ENCODE measurements at regions not wholly inside any gene's neighbourhood (a gene's known extent, or its start where the extent isn't known, plus 50 kb on each side); places are given as distances from the start of the nearest gene placed in this dataset.

GRCh38 chr1:175848329-175848728, 104.9 kb upstream of the TNR start:
- Histone ChIP-seq H3K27ac (ENCODE audit: low read length) (no peak overlapping the region), H3K4me1 (ENCODE audit: control insufficient read depth, insufficient read depth, low read length) (peaks cover 6% of the 10 kb centered on the region), H3K36me3 (ENCODE audit: control insufficient read depth, insufficient read depth, low read length) (no peaks in the 10 kb centered on the region), H3K9me3 (ENCODE audit: control insufficient read depth, low read depth, low read length) (no peaks in the 10 kb centered on the region), H3K4me3 (ENCODE audit: low read length) (no peak overlapping the region), H3K27me3 (ENCODE audit: control insufficient read depth, insufficient read depth, low read length) (no peaks in the 10 kb centered on the region)
- WGBS (ENCODE audit: insufficient coverage, low lambda C conversion rate) = 90% methylated on average over 2 of the region's 5 CpGs
- no peak for DNase-seq

GRCh38 chr1:175845985-175846384, 102.6 kb upstream of the TNR start:
- no peak overlapping the region for H3K27ac ChIP-seq (ENCODE audit: low read length)
- H3K36me3 ChIP-seq (ENCODE audit: control insufficient read depth, insufficient read depth, low read length) = no peaks in the 10 kb centered on the region
- DNase-seq = no peak
- peaks cover 28% of the 10 kb centered on the region for H3K4me1 ChIP-seq (ENCODE audit: control insufficient read depth, insufficient read depth, low read length)
- H3K9me3 ChIP-seq (ENCODE audit: control insufficient read depth, low read depth, low read length) = no peaks in the 10 kb centered on the region
- WGBS (ENCODE audit: insufficient coverage, low lambda C conversion rate) = no CpG with 5 or more reads among the region's 1 CpG
- no peak overlapping the region for H3K4me3 ChIP-seq (ENCODE audit: low read length)
- no peaks in the 10 kb centered on the region for H3K27me3 ChIP-seq (ENCODE audit: control insufficient read depth, insufficient read depth, low read length)

- Histone ChIP-seq H3K27me3 (ENCODE audit: control insufficient read depth, insufficient read depth, low read length) (no peaks in the 10 kb centered on the region), H3K4me1 (ENCODE audit: control insufficient read depth, insufficient read depth, low read length) (peaks cover 34% of the 10 kb centered on the region), H3K4me3 (ENCODE audit: low read length) (no peak overlapping the region), H3K36me3 (ENCODE audit: control insufficient read depth, insufficient read depth, low read length) (no peaks in the 10 kb centered on the region), H3K9me3 (ENCODE audit: control insufficient read depth, low read depth, low read length) (no peaks in the 10 kb centered on the region), H3K27ac (ENCODE audit: low read length) (peak overlapping the region; percentile 0)
- peak in 1 of 2 donors; percentile 67 for DNase-seq
- no CpG with 5 or more reads among the region's 3 CpGs for WGBS (ENCODE audit: insufficient coverage, low lambda C conversion rate)
These were observed 101.9 kb upstream of the TNR start for GRCh38 chr1:175845338-175845737.

GRCh38 chr1:175844877-175845276, 101.5 kb upstream of the TNR start:
- peak overlapping the region; percentile 0 for H3K27ac ChIP-seq (ENCODE audit: low read length)
- no peaks in the 10 kb centered on the region for H3K9me3 ChIP-seq (ENCODE audit: control insufficient read depth, low read depth, low read length)
- WGBS (ENCODE audit: insufficient coverage, low lambda C conversion rate) = 49% methylated on average over 2 of the region's 2 CpGs
- H3K27me3 ChIP-seq (ENCODE audit: control insufficient read depth, insufficient read depth, low read length) = no peaks in the 10 kb centered on the region
- no peak for DNase-seq
- no peak overlapping the region for H3K4me3 ChIP-seq (ENCODE audit: low read length)
- H3K4me1 ChIP-seq (ENCODE audit: control insufficient read depth, insufficient read depth, low read length) = peaks cover 34% of the 10 kb centered on the region
- H3K36me3 ChIP-seq (ENCODE audit: control insufficient read depth, insufficient read depth, low read length) = no peaks in the 10 kb centered on the region

GRCh38 chr1:175842550-175842949, 99.2 kb upstream of the TNR start:
- H3K27ac ChIP-seq (ENCODE audit: low read length) = peak overlapping the region; percentile 93
- no peaks in the 10 kb centered on the region for H3K27me3 ChIP-seq (ENCODE audit: control insufficient read depth, insufficient read depth, low read length)
- peaks cover 38% of the 10 kb centered on the region for H3K4me1 ChIP-seq (ENCODE audit: control insufficient read depth, insufficient read depth, low read length)
- no CpG with 5 or more reads among the region's 1 CpG for WGBS (ENCODE audit: insufficient coverage, low lambda C conversion rate)
- H3K9me3 ChIP-seq (ENCODE audit: control insufficient read depth, low read depth, low read length) = no peaks in the 10 kb centered on the region
- H3K4me3 ChIP-seq (ENCODE audit: low read length) = no peak overlapping the region
- H3K36me3 ChIP-seq (ENCODE audit: control insufficient read depth, insufficient read depth, low read length) = no peaks in the 10 kb centered on the region
- DNase-seq = no peak

GRCh38 chr1:175841738-175842187, 98.4 kb upstream of the TNR start:
- Histone ChIP-seq H3K4me1 (ENCODE audit: control insufficient read depth, insufficient read depth, low read length) (peaks cover 38% of the 10 kb centered on the region), H3K36me3 (ENCODE audit: control insufficient read depth, insufficient read depth, low read length) (no peaks in the 10 kb centered on the region), H3K27me3 (ENCODE audit: control insufficient read depth, insufficient read depth, low read length) (no peaks in the 10 kb centered on the region), H3K27ac (ENCODE audit: low read length) (peak overlapping the region; percentile 93), H3K9me3 (ENCODE audit: control insufficient read depth, low read depth, low read length) (no peaks in the 10 kb centered on the region), H3K4me3 (ENCODE audit: low read length) (no peak overlapping the region)
- peak; percentile 68 to 88 for DNase-seq
- WGBS (ENCODE audit: insufficient coverage, low lambda C conversion rate) = 20% methylated on average over 1 of the region's 5 CpGs

GRCh38 chr1:175840787-175841186, 97.4 kb upstream of the TNR start:
- DNase-seq = no peak
- Histone ChIP-seq H3K9me3 (ENCODE audit: control insufficient read depth, low read depth, low read length) (no peaks in the 10 kb centered on the region), H3K36me3 (ENCODE audit: control insufficient read depth, insufficient read depth, low read length) (no peaks in the 10 kb centered on the region), H3K4me1 (ENCODE audit: control insufficient read depth, insufficient read depth, low read length) (peaks cover 38% of the 10 kb centered on the region), H3K4me3 (ENCODE audit: low read length) (no peak overlapping the region), H3K27me3 (ENCODE audit: control insufficient read depth, insufficient read depth, low read length) (no peaks in the 10 kb centered on the region), H3K27ac (ENCODE audit: low read length) (peak overlapping the region; percentile 93)
- WGBS (ENCODE audit: insufficient coverage, low lambda C conversion rate) = no CpG with 5 or more reads among the region's 5 CpGs

GRCh38 chr1:175839779-175840669, 96.6 kb upstream of the TNR start:
- H3K36me3 ChIP-seq (ENCODE audit: control insufficient read depth, insufficient read depth, low read length) = no peaks in the 10 kb centered on the region
- no peaks in the 10 kb centered on the region for H3K27me3 ChIP-seq (ENCODE audit: control insufficient read depth, insufficient read depth, low read length)
- 0% methylated on average over 2 of the region's 9 CpGs for WGBS (ENCODE audit: insufficient coverage, low lambda C conversion rate)
- peaks cover 44% of the 10 kb centered on the region for H3K4me1 ChIP-seq (ENCODE audit: control insufficient read depth, insufficient read depth, low read length)
- H3K27ac ChIP-seq (ENCODE audit: low read length) = peak overlapping the region; percentile 93
- H3K9me3 ChIP-seq (ENCODE audit: control insufficient read depth, low read depth, low read length) = no peaks in the 10 kb centered on the region
- peak; percentile 94 to 98 for DNase-seq
- H3K4me3 ChIP-seq (ENCODE audit: low read length) = peak overlapping the region; percentile 15

- Histone ChIP-seq H3K4me1 (ENCODE audit: control insufficient read depth, insufficient read depth, low read length) (peaks cover 30% of the 10 kb centered on the region), H3K9me3 (ENCODE audit: control insufficient read depth, low read depth, low read length) (no peaks in the 10 kb centered on the region), H3K4me3 (ENCODE audit: low read length) (no peak overlapping the region), H3K36me3 (ENCODE audit: control insufficient read depth, insufficient read depth, low read length) (no peaks in the 10 kb centered on the region), H3K27ac (ENCODE audit: low read length) (peak overlapping the region; percentile 49), H3K27me3 (ENCODE audit: control insufficient read depth, insufficient read depth, low read length) (no peaks in the 10 kb centered on the region)
- WGBS (ENCODE audit: insufficient coverage, low lambda C conversion rate) = no CpG with 5 or more reads among the region's 1 CpG
- DNase-seq = no peak
These were observed 91.2 kb upstream of the TNR start for GRCh38 chr1:175834597-175834996.

- H3K4me1 ChIP-seq (ENCODE audit: control insufficient read depth, insufficient read depth, low read length) = peaks cover 27% of the 10 kb centered on the region
- H3K27ac ChIP-seq (ENCODE audit: low read length) = peak overlapping the region; percentile 49
- H3K27me3 ChIP-seq (ENCODE audit: control insufficient read depth, insufficient read depth, low read length) = no peaks in the 10 kb centered on the region
- no CpG with 5 or more reads among the region's 3 CpGs for WGBS (ENCODE audit: insufficient coverage, low lambda C conversion rate)
- no peak overlapping the region for H3K4me3 ChIP-seq (ENCODE audit: low read length)
- H3K36me3 ChIP-seq (ENCODE audit: control insufficient read depth, insufficient read depth, low read length) = no peaks in the 10 kb centered on the region
- peaks cover 1% of the 10 kb centered on the region for H3K9me3 ChIP-seq (ENCODE audit: control insufficient read depth, low read depth, low read length)
- peak; percentile 64 to 84 for DNase-seq
These were observed 90.6 kb upstream of the TNR start for GRCh38 chr1:175833951-175834350.
